ENCODE measurements at regions not wholly inside any gene's neighbourhood (a gene's known extent, or its start where the extent isn't known, plus 50 kb on each side); places are given as distances from the start of the nearest gene placed in this dataset.
A peak's percentile ranks its signal among the peaks of the same experiment; 100 is the strongest.

GRCh38 chr13:100808330-100809128 is 133.9 kb upstream of the TMTC4 start (continued):
- TF ChIP-seq AHDC1 (CRISPR knock-in tag; IDR thresholded peaks at IDR 0.05; ENCODE audit: borderline replicate concordance) = peak; percentile 25; the same call in 1 of the 2 replicates
- TF ChIP-seq HNF4A (CRISPR knock-in tag; IDR thresholded peaks at IDR 0.05) = peak; percentile 77
- no peak for TF ChIP-seq ZNF691 (CRISPR knock-in tag; IDR thresholded peaks at IDR 0.05; ENCODE audit: borderline replicate concordance, low read depth)
- no peak for TF ChIP-seq ONECUT2 (CRISPR knock-in tag; IDR thresholded peaks at IDR 0.05)
- TF ChIP-seq ISX (CRISPR knock-in tag; conservative IDR thresholded peaks at IDR 0.05) = no peak
- no peak for TF ChIP-seq TCF12 (IDR thresholded peaks at IDR 0.05)
- no peak for TF ChIP-seq TCF12 (CRISPR knock-in tag; IDR thresholded peaks at IDR 0.05)
- TF ChIP-seq ETV6 (CRISPR knock-in tag; conservative IDR thresholded peaks at IDR 0.05) = no peak
- TF ChIP-seq HES4 (CRISPR knock-in tag; IDR thresholded peaks at IDR 0.05; ENCODE audit: borderline replicate concordance) = no peak
- TF ChIP-seq ZBTB7B (CRISPR knock-in tag; IDR thresholded peaks at IDR 0.05) = no peak
- no peak for TF ChIP-seq ZNF496 (CRISPR knock-in tag; IDR thresholded peaks at IDR 0.05; ENCODE audit: insufficient replicate concordance)
- TF ChIP-seq EEA1 (CRISPR knock-in tag; IDR thresholded peaks at IDR 0.05; ENCODE audit: borderline replicate concordance) = no peak
- no peak for TF ChIP-seq IRF2 (CRISPR knock-in tag; IDR thresholded peaks at IDR 0.05)
- TF ChIP-seq ZNF552 (CRISPR knock-in tag; IDR thresholded peaks at IDR 0.05; ENCODE audit: borderline replicate concordance) = no peak
- no peak for TF ChIP-seq ZNF263 (CRISPR knock-in tag; IDR thresholded peaks at IDR 0.05)
- TF ChIP-seq ZNF629 (CRISPR knock-in tag; conservative IDR thresholded peaks at IDR 0.05) = no peak
- no peak; the same call in 1 of the 2 replicates for TF ChIP-seq TBX2 (CRISPR knock-in tag; IDR thresholded peaks at IDR 0.05; ENCODE audit: borderline replicate concordance)
- TF ChIP-seq NR2F2 (IDR thresholded peaks at IDR 0.05; ENCODE audit: borderline replicate concordance, low read depth) = peak; percentile 52; the same call in 1 of the 2 replicates
- TF ChIP-seq ZNF451 (CRISPR knock-in tag; IDR thresholded peaks at IDR 0.05) = no peak
- no peak for TF ChIP-seq PITX1 (CRISPR knock-in tag; IDR thresholded peaks at IDR 0.05)
- TF ChIP-seq ZBTB39 (CRISPR knock-in tag; IDR thresholded peaks at IDR 0.05) = no peak
- TF ChIP-seq JUND (CRISPR knock-in tag; IDR thresholded peaks at IDR 0.05) = 0 out of 2 replicates have a peak, but pooled peaks have one; percentile 25
- no peak for TF ChIP-seq CEBPB (IDR thresholded peaks at IDR 0.05; ENCODE audit: borderline replicate concordance, low read depth, low read length)
- peak; percentile 70 for TF ChIP-seq ZNF644 (CRISPR knock-in tag; IDR thresholded peaks at IDR 0.05; ENCODE audit: low read depth)
